Activated CD8-positive, alpha-beta T cell treated with anti-CD3 and anti-CD28 coated beads, Interleukin-2, amount 10 ng/mL, durations not matched to agents 7 days and 5 days (primary cell): ENCODE measurements at regions not wholly inside any gene's neighbourhood (a gene's known extent, or its start where the extent isn't known, plus 50 kb on each side); places are given as distances from the start of the nearest gene placed in this dataset.
A peak's percentile ranks its signal among the peaks of the same experiment; 100 is the strongest.

Experiments used
- ATAC-seq: fragments of 150-1000 bp; cut with Tn5 transposase; one replicate; pipeline ENCODE4 v1.10.0; 2021; ENCODE audit warnings: moderate library complexity
- CTCF ChIA-PET: fragments of 350-600 bp; sonication (Branson Sonifier 250); formaldehyde crosslinking; loops from one replicate; lab custom pipeline; 2021; ENCODE audit warnings: antibody characterized with exemption; lab: Charles Lee
- POLR2A ChIA-PET: fragments of 350-600 bp; sonication (Branson Sonifier 250); formaldehyde crosslinking; loops from one replicate; lab custom pipeline; 2021; ENCODE audit warnings: antibody characterized with exemption; lab: Charles Lee
- DNase-seq: peaks from one replicate; pipeline ENCODE4 v3.0.0-alpha.2; 2020
- H3K27ac Mint-ChIP-seq: one replicate; pipeline ENCODE4 v1.8.0; 2021; ENCODE audit warnings: mild to moderate bottlenecking, mixed read lengths
- H3K27me3 Mint-ChIP-seq: one replicate; pipeline ENCODE4 v1.8.0; 2021; ENCODE audit warnings: low read depth, mixed read lengths
- H3K36me3 Mint-ChIP-seq: one replicate; pipeline ENCODE4 v1.8.0; 2021; ENCODE audit warnings: low read depth, mixed read lengths
- H3K4me1 Mint-ChIP-seq: one replicate; pipeline ENCODE4 v1.8.0; 2021; ENCODE audit warnings: low read depth, mixed read lengths
- H3K4me3 Mint-ChIP-seq: one replicate; pipeline ENCODE4 v1.8.0; 2021; ENCODE audit warnings: mild to moderate bottlenecking, mixed read lengths
- H3K9me3 Mint-ChIP-seq: one replicate; pipeline ENCODE4 v1.8.0; 2022; ENCODE audit warnings: mixed read lengths; ENCODE audit not compliant: insufficient read depth

GRCh38 chr3:174439331-174440252 lies 419.5 kb upstream of the NAALADL2 start:
- ATAC-seq (no peak), DNase-seq (no peak)
- Mint-ChIP-seq H3K27ac (no peak overlapping the region), H3K4me1 (peaks cover 13% of the 10 kb centered on the region), H3K27me3 (peaks cover 31% of the 10 kb centered on the region), H3K4me3 (peak overlapping the region; percentile 24), H3K9me3 (no peaks in the 10 kb centered on the region), H3K36me3 (no peaks in the 10 kb centered on the region)
- ChIA-PET POLR2A (no interaction called here), CTCF (no interaction called here)

GRCh38 chr3:174440253-174440701 lies 418.9 kb upstream of the NAALADL2 start:
- Mint-ChIP-seq H3K27me3 (peaks cover 28% of the 10 kb centered on the region), H3K27ac (no peak overlapping the region), H3K4me1 (peaks cover 13% of the 10 kb centered on the region), H3K9me3 (no peaks in the 10 kb centered on the region), H3K4me3 (peak overlapping the region; percentile 58), H3K36me3 (no peaks in the 10 kb centered on the region)
- DNase-seq, result no peak
- CTCF ChIA-PET, result no interaction called here
- POLR2A ChIA-PET, result no interaction called here
- ATAC-seq, result no peak

DNA sequence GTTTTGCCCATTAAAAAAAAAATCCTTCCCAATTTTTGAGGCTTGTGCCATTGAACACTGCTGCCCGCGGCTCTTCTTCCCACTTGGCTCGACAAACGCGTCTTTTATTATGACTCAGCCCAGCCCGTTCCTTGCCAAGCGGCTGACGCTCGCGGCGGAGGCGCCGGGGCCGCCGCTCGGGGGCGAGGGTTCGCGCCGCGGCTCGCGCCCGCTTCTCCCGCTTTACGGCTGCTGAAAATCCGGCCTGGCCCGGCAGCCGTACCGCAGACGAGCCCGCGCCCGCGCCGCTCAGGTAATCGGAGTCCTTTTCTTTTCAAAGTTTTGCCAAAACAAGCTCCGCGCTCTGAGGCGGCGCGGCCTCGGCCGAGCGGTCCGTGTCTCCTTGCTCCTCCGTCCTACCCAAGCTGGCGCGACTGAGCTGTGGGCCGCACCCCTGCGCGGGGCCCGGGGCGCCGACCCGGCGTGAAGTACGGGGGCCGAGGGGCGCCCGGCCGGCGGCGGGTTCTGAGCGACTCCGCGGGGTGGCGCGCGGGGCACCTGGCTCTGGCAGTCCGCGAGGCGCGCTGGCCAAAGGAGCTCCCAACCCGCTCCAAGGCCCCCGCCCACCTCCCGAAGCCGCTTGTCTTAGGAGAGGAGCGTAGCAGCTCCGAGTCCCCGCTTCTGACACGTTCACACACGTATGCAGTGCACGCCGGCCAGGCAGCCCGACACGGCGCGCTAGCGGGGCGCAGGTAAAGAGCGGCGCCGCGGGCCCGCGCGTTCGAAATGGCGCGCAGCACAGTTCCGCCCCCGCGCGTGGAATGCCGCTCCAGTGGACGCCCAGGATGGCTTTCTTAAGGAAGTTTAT lies 418.2 kb upstream of the NAALADL2 start:
- Mint-ChIP-seq H3K27ac (no peak overlapping the region), H3K9me3 (no peaks in the 10 kb centered on the region), H3K4me3 (peak overlapping the region; percentile 74), H3K27me3 (peaks cover 27% of the 10 kb centered on the region), H3K4me1 (peaks cover 13% of the 10 kb centered on the region), H3K36me3 (no peaks in the 10 kb centered on the region)
- peak; percentile 89 for ATAC-seq
- ChIA-PET CTCF (interaction anchor here (1.1 kb wide), 1 partner anchor 9 kb away, joined by 3 read pairs; no protein-coding TSS in a partner anchor), POLR2A (no interaction called here)
- DNase-seq, result peak; percentile 66

DNA sequence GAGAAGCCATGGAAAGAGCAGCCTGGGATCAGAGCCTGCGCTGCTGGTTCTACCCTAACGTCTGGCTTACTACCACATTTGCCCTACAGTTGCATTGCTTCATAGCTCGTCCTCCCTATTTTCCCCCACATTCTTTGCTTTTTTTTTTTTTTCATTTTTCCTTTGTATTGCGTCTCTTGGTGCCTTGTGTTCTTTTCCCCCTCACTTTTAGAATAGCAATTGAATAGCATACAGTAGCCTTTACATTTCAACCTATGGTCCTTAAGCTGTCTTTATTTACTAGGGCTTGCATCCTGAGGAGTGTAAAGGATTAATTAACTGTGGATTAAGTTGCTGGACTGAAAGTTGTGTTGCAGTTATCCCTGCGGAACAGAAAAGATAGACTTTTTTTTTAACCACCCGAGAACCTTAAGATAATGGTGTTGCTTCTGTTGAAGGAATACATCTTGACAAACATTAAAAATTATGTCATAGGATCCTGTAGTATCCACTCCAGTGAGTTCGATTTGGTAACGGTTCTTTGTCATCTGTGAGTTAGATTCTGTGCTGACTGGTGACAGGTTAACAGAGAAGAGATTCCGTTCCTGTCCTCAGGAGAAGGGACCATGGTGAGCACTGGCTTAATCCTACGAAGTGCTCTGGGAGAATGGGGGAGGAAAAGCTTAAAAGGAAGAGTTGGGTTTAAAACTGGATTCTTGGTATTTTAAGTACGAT lies 417.4 kb upstream of the NAALADL2 start:
- Mint-ChIP-seq H3K36me3 (no peaks in the 10 kb centered on the region), H3K4me3 (peak overlapping the region; percentile 74), H3K27me3 (peaks cover 22% of the 10 kb centered on the region), H3K4me1 (peaks cover 13% of the 10 kb centered on the region), H3K27ac (no peak overlapping the region), H3K9me3 (no peaks in the 10 kb centered on the region)
- POLR2A ChIA-PET, result no interaction called here
- no peak for DNase-seq
- ATAC-seq, result no peak
- CTCF ChIA-PET, result interaction anchor here (1.1 kb wide), 1 partner anchor 10 kb away, joined by 3 read pairs; no protein-coding TSS in a partner anchor

DNA sequence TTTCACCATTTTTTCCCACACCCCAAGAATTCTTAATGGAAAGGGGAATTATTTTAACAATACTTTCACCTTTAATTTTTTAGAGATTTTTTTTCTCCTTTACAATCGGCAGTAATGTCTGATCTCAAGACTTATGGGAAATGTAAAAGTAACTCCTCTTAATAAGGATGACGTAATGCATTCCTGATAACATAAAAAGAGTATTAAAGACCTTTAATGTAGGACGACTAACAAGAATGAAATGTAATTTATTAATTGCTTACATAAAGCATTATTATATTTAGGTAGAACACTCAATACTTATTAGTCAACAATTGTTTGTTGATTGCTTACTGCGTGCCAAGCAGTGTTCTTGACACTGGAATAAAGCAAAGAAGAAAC lies 416.8 kb upstream of the NAALADL2 start:
- no peak overlapping the region for H3K4me3 Mint-ChIP-seq
- no peaks in the 10 kb centered on the region for H3K9me3 Mint-ChIP-seq

DNA sequence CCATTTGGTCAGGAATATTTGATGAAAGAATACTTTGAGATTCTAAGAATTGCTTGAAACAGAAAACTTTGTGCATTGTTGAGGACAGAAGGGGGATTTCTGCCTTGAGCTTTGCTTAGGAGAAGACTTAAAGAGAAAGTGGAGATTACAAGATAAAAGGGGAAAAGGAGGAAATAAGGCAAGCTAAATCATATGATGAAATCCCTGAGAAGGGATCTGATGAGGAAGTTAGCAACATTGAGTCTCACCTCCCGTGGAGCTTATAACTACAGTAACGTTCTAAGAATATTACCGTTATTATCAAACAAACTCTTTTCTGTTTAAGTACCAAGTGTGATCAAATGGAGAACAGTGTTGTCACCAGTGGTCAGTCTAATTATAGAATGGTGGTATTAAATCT lies 414.7 kb upstream of the NAALADL2 start:
- Mint-ChIP-seq H3K27ac (no peak overlapping the region), H3K4me3 (no peak overlapping the region), H3K27me3 (peaks cover 16% of the 10 kb centered on the region), H3K9me3 (peaks cover 4% of the 10 kb centered on the region), H3K36me3 (no peaks in the 10 kb centered on the region), H3K4me1 (peaks cover 13% of the 10 kb centered on the region)
- ChIA-PET CTCF (no interaction called here), POLR2A (no interaction called here)
- DNase-seq (no peak), ATAC-seq (no peak)

More for the DNA sequence above, 416.8 kb upstream of the NAALADL2 start:
- no peak overlapping the region for H3K27ac Mint-ChIP-seq
- POLR2A ChIA-PET, result no interaction called here
- H3K27me3 Mint-ChIP-seq, result peaks cover 22% of the 10 kb centered on the region
- H3K36me3 Mint-ChIP-seq, result no peaks in the 10 kb centered on the region
- ATAC-seq (no peak), DNase-seq (no peak)
- H3K4me1 Mint-ChIP-seq, result peaks cover 13% of the 10 kb centered on the region
- CTCF ChIA-PET, result interaction anchor here (1.1 kb wide), 1 partner anchor 11 kb away, joined by 3 read pairs; no protein-coding TSS in a partner anchor

- Mint-ChIP-seq H3K36me3 (no peaks in the 10 kb centered on the region), H3K27me3 (no peaks in the 10 kb centered on the region), H3K9me3 (no peaks in the 10 kb centered on the region), H3K27ac (no peak overlapping the region), H3K4me3 (no peak overlapping the region), H3K4me1 (no peaks in the 10 kb centered on the region)
- ChIA-PET CTCF (no interaction called here), POLR2A (no interaction called here)
- DNase-seq, result no peak
- ATAC-seq, result no peak
Observed at GRCh38 chr3:174457758-174458157, 401.4 kb upstream of the NAALADL2 start.

GRCh38 chr3:174460831-174461230 lies 398.3 kb upstream of the NAALADL2 start:
- CTCF ChIA-PET, result no interaction called here
- H3K27me3 Mint-ChIP-seq, result no peaks in the 10 kb centered on the region
- ATAC-seq, result no peak
- POLR2A ChIA-PET, result no interaction called here
- no peak overlapping the region for H3K27ac Mint-ChIP-seq
- no peaks in the 10 kb centered on the region for H3K9me3 Mint-ChIP-seq
- H3K4me3 Mint-ChIP-seq, result no peak overlapping the region
- DNase-seq, result no peak
- H3K4me1 Mint-ChIP-seq, result no peaks in the 10 kb centered on the region
- no peaks in the 10 kb centered on the region for H3K36me3 Mint-ChIP-seq

DNA sequence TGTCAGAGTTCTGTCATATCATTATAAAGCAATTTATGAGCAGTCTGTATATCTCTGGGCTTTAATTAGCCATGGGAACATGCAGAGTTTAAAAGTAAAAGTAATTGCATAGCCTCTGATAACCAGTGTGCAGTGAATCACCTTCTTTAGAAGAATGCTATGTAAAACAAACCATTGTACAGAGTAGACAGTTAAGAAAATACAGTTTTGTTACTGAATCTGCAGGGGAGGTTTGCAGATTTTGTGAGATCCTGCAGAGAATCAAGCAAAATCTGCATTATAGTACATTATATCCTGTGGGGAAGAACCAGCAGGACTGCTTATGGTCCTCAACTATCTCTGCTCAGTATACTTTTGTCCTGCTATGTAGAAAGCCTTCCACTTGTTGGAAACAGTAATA lies 396.2 kb upstream of the NAALADL2 start:
- CTCF ChIA-PET, result no interaction called here
- Mint-ChIP-seq H3K36me3 (no peaks in the 10 kb centered on the region), H3K9me3 (no peaks in the 10 kb centered on the region), H3K27ac (no peak overlapping the region), H3K4me3 (no peak overlapping the region), H3K4me1 (no peaks in the 10 kb centered on the region), H3K27me3 (no peaks in the 10 kb centered on the region)
- no peak for ATAC-seq
- DNase-seq, result no peak
- POLR2A ChIA-PET, result no interaction called here

DNA sequence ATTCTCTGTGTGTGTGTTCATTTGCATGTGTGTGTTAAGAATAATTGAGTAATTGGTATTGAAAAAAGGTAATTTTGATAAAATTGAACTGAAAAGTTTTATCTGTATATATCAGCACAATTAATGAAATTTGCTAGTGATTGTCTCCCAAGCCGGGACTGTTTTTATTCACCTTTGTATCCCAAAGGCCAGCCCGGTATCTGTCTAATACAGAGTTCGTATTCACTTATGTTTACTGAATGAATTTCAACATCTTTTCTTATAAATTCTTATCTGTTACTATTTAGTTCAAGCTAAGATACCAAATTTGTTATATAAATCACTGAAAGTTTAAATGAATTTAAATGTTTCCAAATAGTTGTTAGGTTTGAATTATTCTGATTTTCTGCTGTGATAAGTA lies 394.0 kb upstream of the NAALADL2 start:
- H3K4me3 Mint-ChIP-seq, result no peak overlapping the region
- POLR2A ChIA-PET, result no interaction called here
- ATAC-seq (no peak), DNase-seq (no peak)
- H3K27ac Mint-ChIP-seq, result no peak overlapping the region
- CTCF ChIA-PET, result no interaction called here
- no peaks in the 10 kb centered on the region for H3K27me3 Mint-ChIP-seq
- no peaks in the 10 kb centered on the region for H3K36me3 Mint-ChIP-seq
- no peaks in the 10 kb centered on the region for H3K4me1 Mint-ChIP-seq
- H3K9me3 Mint-ChIP-seq, result peaks cover 1% of the 10 kb centered on the region

GRCh38 chr3:174466471-174467054 lies 392.6 kb upstream of the NAALADL2 start:
- Mint-ChIP-seq H3K4me1 (no peaks in the 10 kb centered on the region), H3K36me3 (no peaks in the 10 kb centered on the region), H3K9me3 (peaks cover 4% of the 10 kb centered on the region), H3K27ac (no peak overlapping the region), H3K4me3 (no peak overlapping the region), H3K27me3 (no peaks in the 10 kb centered on the region)
- ChIA-PET CTCF (no interaction called here), POLR2A (no interaction called here)
- DNase-seq (no peak), ATAC-seq (no peak)
